ENCODE measurements at regions not wholly inside any gene's neighbourhood (a gene's known extent, or its start where the extent isn't known, plus 50 kb on each side); places are given as distances from the start of the nearest gene placed in this dataset.

DNA sequence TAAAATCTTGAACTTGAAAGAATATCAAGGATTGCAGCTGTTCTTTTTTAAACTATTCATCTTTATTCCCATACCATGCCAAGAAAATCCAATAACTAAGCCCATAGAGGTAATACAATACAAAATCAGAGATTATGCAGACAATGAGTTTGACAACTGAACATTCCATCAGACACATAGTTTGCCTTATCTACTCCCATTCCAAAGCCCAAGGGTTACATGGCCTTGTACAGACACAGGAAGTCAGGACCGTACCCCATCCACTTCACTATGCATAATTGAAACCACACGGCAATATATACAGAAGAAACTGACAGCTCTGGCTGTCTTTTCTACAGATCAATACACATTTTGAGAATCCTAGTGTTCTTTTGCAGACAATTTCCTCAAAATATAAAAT, 181.3 kb downstream of the TMX3 start:
- DNase-seq: no peak
- no peaks in the 10 kb centered on the region for H3K9me3 Mint-ChIP-seq (ENCODE audit: unreplicated experiment)
- H3K27me3 Mint-ChIP-seq (ENCODE audit: unreplicated experiment): no peaks in the 10 kb centered on the region
- no peaks in the 10 kb centered on the region for H3K36me3 Mint-ChIP-seq (ENCODE audit: unreplicated experiment)
- H3K4me1 Mint-ChIP-seq (ENCODE audit: low read depth, unreplicated experiment): no peaks in the 10 kb centered on the region
- TF ChIP-seq, protein P1, sequence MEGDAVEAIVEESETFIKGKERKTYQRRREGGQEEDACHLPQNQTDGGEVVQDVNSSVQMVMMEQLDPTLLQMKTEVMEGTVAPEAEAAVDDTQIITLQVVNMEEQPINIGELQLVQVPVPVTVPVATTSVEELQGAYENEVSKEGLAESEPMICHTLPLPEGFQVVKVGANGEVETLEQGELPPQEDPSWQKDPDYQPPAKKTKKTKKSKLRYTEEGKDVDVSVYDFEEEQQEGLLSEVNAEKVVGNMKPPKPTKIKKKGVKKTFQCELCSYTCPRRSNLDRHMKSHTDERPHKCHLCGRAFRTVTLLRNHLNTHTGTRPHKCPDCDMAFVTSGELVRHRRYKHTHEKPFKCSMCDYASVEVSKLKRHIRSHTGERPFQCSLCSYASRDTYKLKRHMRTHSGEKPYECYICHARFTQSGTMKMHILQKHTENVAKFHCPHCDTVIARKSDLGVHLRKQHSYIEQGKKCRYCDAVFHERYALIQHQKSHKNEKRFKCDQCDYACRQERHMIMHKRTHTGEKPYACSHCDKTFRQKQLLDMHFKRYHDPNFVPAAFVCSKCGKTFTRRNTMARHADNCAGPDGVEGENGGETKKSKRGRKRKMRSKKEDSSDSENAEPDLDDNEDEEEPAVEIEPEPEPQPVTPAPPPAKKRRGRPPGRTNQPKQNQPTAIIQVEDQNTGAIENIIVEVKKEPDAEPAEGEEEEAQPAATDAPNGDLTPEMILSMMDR (IDR thresholded peaks at IDR 0.05; ENCODE audit: partially characterized antibody, unreplicated experiment): no peak
- H3K4me3 Mint-ChIP-seq (ENCODE audit: unreplicated experiment): no peak overlapping the region
- H3K27ac Mint-ChIP-seq (ENCODE audit: unreplicated experiment): no peak overlapping the region

DNA sequence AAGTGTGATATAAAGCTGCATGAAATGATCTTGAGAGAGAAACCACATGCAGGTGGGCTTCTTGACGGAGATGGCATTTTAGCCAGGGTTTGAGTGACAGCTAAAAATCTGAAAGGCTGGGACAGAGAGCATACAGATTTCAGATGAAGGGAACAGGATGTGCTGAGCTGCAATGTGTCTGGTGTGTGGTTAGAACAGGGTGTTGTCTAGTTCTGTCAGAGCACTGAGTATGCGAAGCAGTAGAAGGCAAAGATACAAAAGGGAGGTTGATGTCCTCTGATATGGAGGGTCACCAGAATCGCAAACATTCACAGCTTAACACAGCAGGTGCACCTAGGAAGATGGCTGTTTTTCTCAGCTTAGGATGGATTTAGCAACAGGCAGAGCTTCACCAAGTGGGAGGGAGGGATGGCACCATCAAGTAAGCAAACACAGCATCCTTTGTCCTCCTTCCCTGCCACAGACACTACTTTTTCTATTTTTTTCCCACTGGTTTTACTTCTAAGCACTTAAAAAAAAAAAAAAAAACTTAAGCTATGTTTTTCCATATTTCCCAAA, 182.5 kb downstream of the TMX3 start:
- no peak for DNase-seq
- Mint-ChIP-seq H3K4me3 (ENCODE audit: unreplicated experiment) (no peak overlapping the region), H3K9me3 (ENCODE audit: unreplicated experiment) (no peaks in the 10 kb centered on the region), H3K27me3 (ENCODE audit: unreplicated experiment) (no peaks in the 10 kb centered on the region), H3K36me3 (ENCODE audit: unreplicated experiment) (no peaks in the 10 kb centered on the region), H3K4me1 (ENCODE audit: low read depth, unreplicated experiment) (no peaks in the 10 kb centered on the region), H3K27ac (ENCODE audit: unreplicated experiment) (no peak overlapping the region)
- TF ChIP-seq, protein P1 (IDR thresholded peaks at IDR 0.05; ENCODE audit: partially characterized antibody, unreplicated experiment): no peak

DNA sequence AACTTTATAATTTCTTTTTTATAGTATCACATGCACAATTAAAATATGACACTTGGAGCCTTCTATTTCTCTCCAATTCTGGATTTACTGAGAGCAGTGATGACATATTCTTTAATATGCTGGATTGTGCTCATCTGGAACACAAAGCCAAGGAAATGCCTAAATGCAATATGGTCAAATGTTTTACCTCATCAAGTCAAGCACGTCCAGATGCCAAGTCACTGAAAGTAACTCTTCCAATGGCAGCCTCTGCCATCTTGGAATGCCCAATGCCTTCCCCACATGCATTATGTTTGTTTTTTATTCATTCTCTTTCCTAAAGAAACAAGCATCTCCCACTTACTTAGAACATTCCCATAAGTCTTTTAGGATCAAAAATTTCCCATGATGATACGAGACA, 189.8 kb downstream of the TMX3 start:
- Mint-ChIP-seq H3K4me3 (ENCODE audit: unreplicated experiment) (no peak overlapping the region), H3K9me3 (ENCODE audit: unreplicated experiment) (no peaks in the 10 kb centered on the region)
- no peak for DNase-seq

DNA sequence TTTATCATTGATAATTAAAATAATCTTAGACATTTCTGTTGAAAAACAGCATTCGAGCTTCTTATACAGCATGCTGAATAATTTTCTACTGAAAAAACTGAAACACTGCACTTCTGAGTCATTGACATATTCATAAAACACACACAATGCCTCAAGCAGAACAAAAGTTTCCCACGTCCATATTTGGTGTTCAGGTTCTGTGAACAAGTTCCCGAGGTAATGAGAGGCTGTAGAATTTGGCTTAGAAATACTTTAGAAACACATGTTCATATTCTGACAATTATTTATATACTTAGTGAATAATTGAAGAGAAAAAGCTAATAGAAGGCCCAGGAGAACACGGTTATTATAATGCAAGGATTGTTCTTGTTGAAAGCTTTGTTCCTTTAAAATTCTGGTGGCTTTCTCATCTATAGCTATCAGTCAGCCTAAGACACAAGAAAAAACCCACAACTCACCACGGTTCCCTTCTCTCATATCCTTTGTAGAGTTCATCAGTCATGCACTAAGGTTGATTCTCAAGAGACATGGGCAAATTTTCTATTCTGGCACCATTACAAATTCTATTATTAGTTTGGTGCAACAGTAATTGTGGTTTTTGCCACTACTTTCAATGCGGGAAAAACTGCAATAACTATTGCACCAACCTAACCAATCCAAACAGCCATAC, 194.4 kb downstream of the TMX3 start:
- Mint-ChIP-seq H3K4me1 (ENCODE audit: low read depth, unreplicated experiment) (peaks cover 3% of the 10 kb centered on the region), H3K4me3 (ENCODE audit: unreplicated experiment) (no peak overlapping the region), H3K36me3 (ENCODE audit: unreplicated experiment) (no peaks in the 10 kb centered on the region), H3K27ac (ENCODE audit: unreplicated experiment) (no peak overlapping the region), H3K9me3 (ENCODE audit: unreplicated experiment) (no peaks in the 10 kb centered on the region), H3K27me3 (ENCODE audit: unreplicated experiment) (no peaks in the 10 kb centered on the region)
- no peak for DNase-seq
- TF ChIP-seq, protein P1 (IDR thresholded peaks at IDR 0.05; ENCODE audit: partially characterized antibody, unreplicated experiment): no peak

More for the DNA sequence above, 189.8 kb downstream of the TMX3 start:
- TF ChIP-seq, protein P1 (IDR thresholded peaks at IDR 0.05; ENCODE audit: partially characterized antibody, unreplicated experiment): no peak
- Mint-ChIP-seq H3K27me3 (ENCODE audit: unreplicated experiment) (no peaks in the 10 kb centered on the region), H3K36me3 (ENCODE audit: unreplicated experiment) (no peaks in the 10 kb centered on the region), H3K4me1 (ENCODE audit: low read depth, unreplicated experiment) (peaks cover 3% of the 10 kb centered on the region), H3K27ac (ENCODE audit: unreplicated experiment) (no peak overlapping the region)

DNA sequence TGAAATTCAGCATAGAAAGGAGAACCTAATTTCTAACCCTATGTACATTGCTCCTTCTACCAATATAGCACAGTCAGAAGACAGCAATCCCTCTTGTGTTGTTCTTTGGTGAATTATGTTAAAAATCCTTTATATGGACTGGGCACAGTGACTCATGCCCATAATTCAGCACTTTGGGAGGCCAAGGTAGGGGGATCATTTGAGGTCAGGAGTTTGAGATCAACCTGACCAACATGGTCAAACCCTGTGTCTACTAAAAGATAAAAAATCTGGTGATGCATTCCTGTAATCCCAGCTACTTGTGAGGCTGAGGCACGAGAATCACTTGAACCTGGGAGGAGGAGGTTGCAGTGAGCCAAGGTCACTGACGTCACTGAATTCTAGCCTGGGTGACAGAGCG, 195.6 kb downstream of the TMX3 start:
- Mint-ChIP-seq H3K9me3 (ENCODE audit: unreplicated experiment) (no peaks in the 10 kb centered on the region), H3K27ac (ENCODE audit: unreplicated experiment) (no peak overlapping the region), H3K4me3 (ENCODE audit: unreplicated experiment) (no peak overlapping the region), H3K36me3 (ENCODE audit: unreplicated experiment) (no peaks in the 10 kb centered on the region), H3K4me1 (ENCODE audit: low read depth, unreplicated experiment) (peaks cover 3% of the 10 kb centered on the region), H3K27me3 (ENCODE audit: unreplicated experiment) (no peaks in the 10 kb centered on the region)
- TF ChIP-seq, protein P1 (IDR thresholded peaks at IDR 0.05; ENCODE audit: partially characterized antibody, unreplicated experiment): no peak
- no peak for DNase-seq

All from glutamatergic neuron (in vitro differentiated cells).